ENCODE measurements at regions not wholly inside any gene's neighbourhood (a gene's known extent, or its start where the extent isn't known, plus 50 kb on each side); places are given as distances from the start of the nearest gene placed in this dataset.

DNA sequence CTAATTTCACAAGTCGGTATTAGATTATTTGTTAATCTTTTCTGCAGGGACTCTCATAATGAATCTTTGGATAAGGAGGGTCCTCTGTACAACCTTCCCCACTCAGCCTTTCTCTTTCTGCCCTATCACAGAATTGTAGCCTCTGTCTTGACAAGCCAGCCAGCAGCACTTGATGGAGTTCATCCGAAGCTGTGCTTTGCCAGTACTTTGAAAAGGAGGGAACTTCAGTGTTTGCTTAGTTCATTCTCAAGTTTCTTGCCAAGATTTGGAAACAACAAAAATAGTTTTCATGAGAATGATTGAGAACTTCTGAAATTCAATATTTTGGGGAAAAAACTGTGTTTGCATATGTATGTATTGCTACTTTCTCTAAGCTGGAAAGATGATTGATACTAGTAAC is 69.3 kb upstream of the HMGB1 start:
- Histone ChIP-seq H3T11ph (ENCODE audit: low read length) (no peak overlapping the region), H3K79me1 (ENCODE audit: insufficient read depth, low read depth, low read length, poor library complexity, severe bottlenecking) (no peaks in the 10 kb centered on the region), H3K27me3 (ENCODE audit: insufficient read depth, low read length) (no peaks in the 10 kb centered on the region), H4K5ac (ENCODE audit: insufficient read length, low read depth, low read length) (no peak overlapping the region), H3K18ac (ENCODE audit: insufficient read length, low read depth, low read length) (no peak overlapping the region), H2BK5ac (ENCODE audit: insufficient read length, low read length) (no peak overlapping the region), H4K91ac (ENCODE audit: insufficient read length, low read depth, low read length) (no peak overlapping the region), H2AK5ac (ENCODE audit: insufficient read length, low read length) (no peak overlapping the region), H2BK20ac (ENCODE audit: low read depth, low read length, poor library complexity, severe bottlenecking) (no peak overlapping the region), H2BK15ac (ENCODE audit: low read depth, low read length) (no peak overlapping the region), H3K9me3 (ENCODE audit: control insufficient read depth, low read depth, low read length) (no peaks in the 10 kb centered on the region), H3K27ac (ENCODE audit: insufficient read length, low read depth, low read length) (no peak overlapping the region), H3K4me2 (ENCODE audit: insufficient read depth, insufficient read length, low read length) (no peak overlapping the region), H3K14ac (ENCODE audit: insufficient read depth, low read length) (no peak overlapping the region), H3K23ac (ENCODE audit: insufficient read length, low read depth, low read length) (no peak overlapping the region), H3K9ac (ENCODE audit: extremely low read depth, insufficient read length, low read length) (no peak overlapping the region), H2AFZ (ENCODE audit: low read length) (no peak overlapping the region), H2BK12ac (ENCODE audit: insufficient read length, low read depth, low read length) (no peak overlapping the region), H4K20me1 (ENCODE audit: control insufficient read depth, insufficient read depth, insufficient read length) (no peaks in the 10 kb centered on the region), H3K4ac (ENCODE audit: low read depth, low read length) (no peak overlapping the region), H2BK120ac (ENCODE audit: low read depth, low read length, poor library complexity, severe bottlenecking) (no peak overlapping the region), H3K56ac (ENCODE audit: insufficient read length, low read depth, low read length) (no peak overlapping the region), H3K23me2 (ENCODE audit: insufficient read length, low read depth, low read length, poor library complexity, severe bottlenecking) (no peaks in the 10 kb centered on the region), H3K79me2 (ENCODE audit: insufficient read depth, low read length) (no peaks in the 10 kb centered on the region), H4K8ac (replicated peaks; ENCODE audit: insufficient read length, low read depth, low read length) (no peak overlapping the region), H3K4me1 (ENCODE audit: insufficient read depth, low read length) (no peaks in the 10 kb centered on the region)
- DNase-seq, result no peak
- no CpG with 5 or more reads among the region's 2 CpGs for WGBS (ENCODE audit: extremely low coverage, insufficient read length, low lambda C conversion rate)
- Mint-ChIP-seq H3K4me1 (no peaks in the 10 kb centered on the region), H3K9me3 (no peaks in the 10 kb centered on the region), H3K27ac (no peak overlapping the region), H3K36me3 (ENCODE audit: insufficient read depth in 1 of 3, low read depth in 3 of 3) (no peaks in the 10 kb centered on the region), H3K4me3 (no peak overlapping the region), H3K27me3 (ENCODE audit: low read depth) (no peaks in the 10 kb centered on the region)
- TF ChIP-seq, protein P1, sequence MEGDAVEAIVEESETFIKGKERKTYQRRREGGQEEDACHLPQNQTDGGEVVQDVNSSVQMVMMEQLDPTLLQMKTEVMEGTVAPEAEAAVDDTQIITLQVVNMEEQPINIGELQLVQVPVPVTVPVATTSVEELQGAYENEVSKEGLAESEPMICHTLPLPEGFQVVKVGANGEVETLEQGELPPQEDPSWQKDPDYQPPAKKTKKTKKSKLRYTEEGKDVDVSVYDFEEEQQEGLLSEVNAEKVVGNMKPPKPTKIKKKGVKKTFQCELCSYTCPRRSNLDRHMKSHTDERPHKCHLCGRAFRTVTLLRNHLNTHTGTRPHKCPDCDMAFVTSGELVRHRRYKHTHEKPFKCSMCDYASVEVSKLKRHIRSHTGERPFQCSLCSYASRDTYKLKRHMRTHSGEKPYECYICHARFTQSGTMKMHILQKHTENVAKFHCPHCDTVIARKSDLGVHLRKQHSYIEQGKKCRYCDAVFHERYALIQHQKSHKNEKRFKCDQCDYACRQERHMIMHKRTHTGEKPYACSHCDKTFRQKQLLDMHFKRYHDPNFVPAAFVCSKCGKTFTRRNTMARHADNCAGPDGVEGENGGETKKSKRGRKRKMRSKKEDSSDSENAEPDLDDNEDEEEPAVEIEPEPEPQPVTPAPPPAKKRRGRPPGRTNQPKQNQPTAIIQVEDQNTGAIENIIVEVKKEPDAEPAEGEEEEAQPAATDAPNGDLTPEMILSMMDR (conservative IDR thresholded peaks at IDR 0.05), result no peak
